Upper lobe of left lung (tissue), 6 donors: ENCODE measurements at regions not wholly inside any gene's neighbourhood (a gene's known extent, or its start where the extent isn't known, plus 50 kb on each side); places are given as distances from the start of the nearest gene placed in this dataset.

ENCODE experiments used
- ATAC-seq, 2 donors: fragments of 200-7000 bp; cut with Tn5 transposase; one replicate each; pipeline ENCODE4 v1.9.1; 2022; ENCODE audit warnings: mild to moderate bottlenecking in 2 of 2, moderate library complexity in 2 of 2; ENCODE audit not compliant: low FRiP score in 2 of 2
- DNase-seq, 2 donors: peaks; one replicate each; pipeline ENCODE4 v3.0.0-alpha.2; 2019 to 2020
- H3K27ac ChIP-seq, 4 donors: fragments of 200-600 bp; sonication (generic); one replicate each; pipeline ENCODE4 v1.5.1; 2016 to 2019
- H3K27me3 ChIP-seq, 4 donors: fragments of 200-600 bp; sonication (generic); one replicate each; pipeline ENCODE4 v1.5.1; 2017 to 2019
- H3K36me3 ChIP-seq, 4 donors: fragments of 200-600 bp; sonication (generic); one replicate each; pipeline ENCODE4 v1.5.1; 2016 to 2019
- H3K4me1 ChIP-seq, 4 donors: fragments of 200-600 bp; sonication (generic); one replicate each; pipeline ENCODE4 v1.5.1; 2018 to 2019
- H3K4me3 ChIP-seq, 4 donors: fragments of 200-600 bp; sonication (generic); one replicate each; pipeline ENCODE4 v1.5.1; 2017 to 2019; ENCODE audit warnings: mild to moderate bottlenecking in 2 of 4, moderate library complexity in 1 of 4
- H3K9me3 ChIP-seq, 4 donors: fragments of 200-600 bp; sonication (generic); one replicate each; pipeline ENCODE4 v1.5.1; 2018 to 2019
- CTCF ChIP-seq, 6 experiments: fragments of 450-650 bp in 4 of 6; fragments of 200-600 bp in 2 of 6; sonication (generic) in 2 of 6; IDR thresholded peaks; one replicate each; pipeline ENCODE4 v1.5.1; 2016 to 2019; ENCODE audit warnings: antibody characterized with exemption in 6 of 6
- EP300 ChIP-seq, 4 donors: sonication (generic); formaldehyde crosslinking; IDR thresholded peaks; one replicate each; pipeline ENCODE4 v1.5.1; 2017; ENCODE audit warnings: antibody characterized with exemption in 4 of 4, control low read depth in 2 of 4
- POLR2A ChIP-seq, 4 donors: fragments of 450-650 bp; IDR thresholded peaks; one replicate each; pipeline ENCODE4 v1.5.1; 2016 to 2017; ENCODE audit warnings: antibody characterized with exemption in 4 of 4, mild to moderate bottlenecking in 2 of 4
- POLR2AphosphoS5 ChIP-seq, 2 donors: sonication (generic); formaldehyde crosslinking; IDR thresholded peaks; one replicate each; pipeline ENCODE4 v1.5.1; 2017; ENCODE audit warnings: antibody characterized with exemption in 2 of 2
- WGBS, 2 donors: methylation state at CpG; one replicate each; pipeline ENCODE4 v1.1.5; 2017 to 2018; 5-methylcytosine and 5-hydroxymethylcytosine counted together
- donor health status: DM: no; HTN: no; CAD: no; lungs with moderate emphysema.
- donor health status: DM: no; HTN: yes; CAD: no; lungs with severe emphysema.

GRCh38 chr6:147738516-147739162 is 230.1 kb downstream of the SAMD5 start:
- no peak for TF ChIP-seq EP300 (IDR thresholded peaks at IDR 0.05)
- TF ChIP-seq POLR2A (IDR thresholded peaks at IDR 0.05) = no peak
- no peak for TF ChIP-seq POLR2AphosphoS5 (IDR thresholded peaks at IDR 0.05)
- no peak for TF ChIP-seq CTCF (IDR thresholded peaks at IDR 0.05)
- DNase-seq (no peak), ATAC-seq (no peak)
- no peaks in the 10 kb centered on the region for H3K4me1 ChIP-seq
- no peaks in the 10 kb centered on the region for H3K9me3 ChIP-seq
- no peaks in the 10 kb centered on the region for H3K27me3 ChIP-seq
- WGBS, 2 donors = 19 to 20% methylated on average over 3 of the region's 3 CpGs
- H3K27ac ChIP-seq = no peak overlapping the region
- no peak overlapping the region for H3K4me3 ChIP-seq
- no peaks in the 10 kb centered on the region for H3K36me3 ChIP-seq

GRCh38 chr6:147740326-147740725 is 231.8 kb downstream of the SAMD5 start:
- no peak for DNase-seq
- Histone ChIP-seq H3K27ac (no peak overlapping the region), H3K4me1 (no peaks in the 10 kb centered on the region), H3K36me3 (no peaks in the 10 kb centered on the region), H3K9me3 (no peaks in the 10 kb centered on the region), H3K27me3 (no peaks in the 10 kb centered on the region), H3K4me3 (no peak overlapping the region)
- 80 to 82% methylated on average over 3 of the region's 3 CpGs for WGBS, 2 donors
- TF ChIP-seq POLR2A (IDR thresholded peaks at IDR 0.05) (no peak), POLR2AphosphoS5 (IDR thresholded peaks at IDR 0.05) (no peak), CTCF (IDR thresholded peaks at IDR 0.05) (no peak), EP300 (IDR thresholded peaks at IDR 0.05) (no peak)
- ATAC-seq = no peak

- no peak overlapping the region for H3K27ac ChIP-seq
- DNase-seq (no peak), ATAC-seq (no peak)
- no peaks in the 10 kb centered on the region for H3K36me3 ChIP-seq
- TF ChIP-seq CTCF (IDR thresholded peaks at IDR 0.05) = no peak
- no peak for TF ChIP-seq POLR2AphosphoS5 (IDR thresholded peaks at IDR 0.05)
- TF ChIP-seq POLR2A (IDR thresholded peaks at IDR 0.05) = no peak
- TF ChIP-seq EP300 (IDR thresholded peaks at IDR 0.05) = no peak
- H3K4me1 ChIP-seq = no peaks in the 10 kb centered on the region
- no peaks in the 10 kb centered on the region for H3K27me3 ChIP-seq
- H3K9me3 ChIP-seq = no peaks in the 10 kb centered on the region
- WGBS, 2 donors = 71 to 82% methylated on average over 3 of the region's 3 CpGs
- H3K4me3 ChIP-seq = no peak overlapping the region
These were observed 232.4 kb downstream of the SAMD5 start for GRCh38 chr6:147740916-147741315.

- WGBS, 2 donors = 60 to 73% methylated on average over 9 of the region's 9 CpGs
- no peak for TF ChIP-seq CTCF (IDR thresholded peaks at IDR 0.05)
- TF ChIP-seq POLR2AphosphoS5 (IDR thresholded peaks at IDR 0.05) = no peak
- TF ChIP-seq POLR2A (IDR thresholded peaks at IDR 0.05) = no peak
- Histone ChIP-seq H3K27ac (no peak overlapping the region), H3K4me1 (no peaks in the 10 kb centered on the region), H3K9me3 (no peaks in the 10 kb centered on the region), H3K4me3 (peak overlapping the region in 1 of 4 donors; percentile 15), H3K36me3 (no peaks in the 10 kb centered on the region), H3K27me3 (no peaks in the 10 kb centered on the region)
- ATAC-seq = no peak
- DNase-seq = peak in 1 of 2 donors; percentile 38
These were observed 232.9 kb downstream of the SAMD5 start for GRCh38 chr6:147741389-147741788.

- 91 to 96% methylated on average over 3 of the region's 3 CpGs for WGBS, 2 donors
- no peak for TF ChIP-seq CTCF (IDR thresholded peaks at IDR 0.05)
- no peak overlapping the region for H3K4me3 ChIP-seq
- no peak for DNase-seq
- H3K4me1 ChIP-seq = no peaks in the 10 kb centered on the region
- no peaks in the 10 kb centered on the region for H3K36me3 ChIP-seq
- no peaks in the 10 kb centered on the region for H3K27me3 ChIP-seq
- no peak overlapping the region for H3K27ac ChIP-seq
- no peaks in the 10 kb centered on the region for H3K9me3 ChIP-seq
- no peak for ATAC-seq
These were observed 233.9 kb downstream of the SAMD5 start for GRCh38 chr6:147742440-147742839.
